DMS53 (cell line): ENCODE measurements at regions not wholly inside any gene's neighbourhood (a gene's known extent, or its start where the extent isn't known, plus 50 kb on each side); places are given as distances from the start of the nearest gene placed in this dataset.
"Not testable (repeated sequence)": the region's sequence is repeated elsewhere in the genome, so short reads cannot be mapped to it uniquely, and the experiment has no call there.

Source experiments
- DNase-seq: peaks from one replicate; lab custom pipeline; 2025; lab: John Stamatoyannopoulos, UW

- DNase-seq, result peak; percentile 93
Observed at GRCh38 chr6:26233649-26234420, 131.2 kb upstream of the BTN3A2 start.

GRCh38 chr6:26234421-26235301 is 130.3 kb upstream of the BTN3A2 start:
- DNase-seq, result peak; percentile 85

- peak; percentile 31 for DNase-seq
Observed at GRCh38 chr6:26235302-26235670, 129.7 kb upstream of the BTN3A2 start.

- DNase-seq, result not testable (repeated sequence)
Observed at GRCh38 chr6:26239415-26239814, 125.6 kb upstream of the BTN3A2 start.

- peak; percentile 44 for DNase-seq
Observed at GRCh38 chr6:26240157-26241032, 124.6 kb upstream of the BTN3A2 start.

GRCh38 chr6:26241033-26241895 is 123.7 kb upstream of the BTN3A2 start:
- peak; percentile 37 for DNase-seq

GRCh38 chr6:26243132-26243531 is 121.9 kb upstream of the BTN3A2 start:
- DNase-seq, result no peak

- peak; percentile 47 for DNase-seq
Observed at GRCh38 chr6:26243752-26244151, 121.2 kb upstream of the BTN3A2 start.

- no peak for DNase-seq
Observed at GRCh38 chr6:26246058-26246457, 118.9 kb upstream of the BTN3A2 start.

- no peak for DNase-seq
Observed at GRCh38 chr6:26246553-26246952, 118.4 kb upstream of the BTN3A2 start.

GRCh38 chr6:26249707-26249956 is 115.4 kb upstream of the BTN3A2 start:
- DNase-seq, result peak; percentile 85

- DNase-seq, result peak; percentile 96
Observed at GRCh38 chr6:26249957-26250697, 114.9 kb upstream of the BTN3A2 start.

- DNase-seq, result no peak
Observed at GRCh38 chr6:26250698-26251044, 114.3 kb upstream of the BTN3A2 start.

GRCh38 chr6:26251354-26252076 is 113.5 kb upstream of the BTN3A2 start:
- DNase-seq, result peak; percentile 89

- peak; percentile 44 for DNase-seq
Observed at GRCh38 chr6:26252077-26252472, 112.9 kb upstream of the BTN3A2 start.

GRCh38 chr6:26254724-26255123 is 110.3 kb upstream of the BTN3A2 start:
- DNase-seq, result no peak

GRCh38 chr6:26257272-26257671 is 107.7 kb upstream of the BTN3A2 start:
- peak; percentile 53 for DNase-seq

- peak; percentile 19 for DNase-seq
Observed at GRCh38 chr6:26258212-26258977, 106.6 kb upstream of the BTN3A2 start.

GRCh38 chr6:26260110-26260637 is 104.8 kb upstream of the BTN3A2 start:
- no peak for DNase-seq
